GM23338 (cell line): ENCODE measurements at regions not wholly inside any gene's neighbourhood (a gene's known extent, or its start where the extent isn't known, plus 50 kb on each side); places are given as distances from the start of the nearest gene placed in this dataset.

Experiments used
- ATAC-seq: fragments of 200-7000 bp; cut with Tn5 transposase; 3 replicates; pipeline ENCODE4 v1.9.1; 2020
- DNase-seq: peaks from one replicate; pipeline ENCODE4 v3.0.0-alpha.2; 2015; ENCODE audit warnings: low spot score
- H2AFZ ChIP-seq: fragments of 200-600 bp; sonication (generic); 2 replicates; pipeline ENCODE4 v1.8.0; 2016; ENCODE audit warnings: antibody characterized with exemption, mild to moderate bottlenecking, moderate library complexity
- H3F3A ChIP-seq: fragments of 200-600 bp; sonication (generic); replicated peaks from 2 replicates; pipeline ENCODE4 v1.8.0; 2017; ENCODE audit warnings: antibody characterized with exemption, mixed run types, low read depth
- H3K27ac ChIP-seq: fragments of 200-600 bp; sonication (generic); 2 replicates; pipeline ENCODE4 v1.6.1; 2016; ENCODE audit warnings: low read depth
- H3K27me3 ChIP-seq: fragments of 200-600 bp; sonication (generic); 2 replicates; pipeline ENCODE4 v1.8.0; 2016; ENCODE audit warnings: mild to moderate bottlenecking, mixed run types, moderate library complexity; ENCODE audit not compliant: insufficient read depth
- H3K36me3 ChIP-seq: fragments of 200-600 bp; sonication (generic); 2 replicates; pipeline ENCODE4 v1.8.0; 2016; ENCODE audit warnings: mild to moderate bottlenecking; ENCODE audit not compliant: insufficient read depth
- H3K4me1 ChIP-seq: fragments of 200-600 bp; sonication (generic); 2 replicates; pipeline ENCODE4 v1.8.0; 2016; ENCODE audit warnings: mild to moderate bottlenecking, moderate library complexity; ENCODE audit not compliant: insufficient read depth
- H3K4me2 ChIP-seq: fragments of 200-600 bp; sonication (generic); 2 replicates; pipeline ENCODE4 v1.7.1; 2017; ENCODE audit warnings: mixed run types
- H3K4me3 ChIP-seq: fragments of 200-600 bp; sonication (generic); 2 replicates; pipeline ENCODE4 v1.6.1; 2016; ENCODE audit warnings: mixed run types
- H3K79me2 ChIP-seq: fragments of 200-600 bp; sonication (generic); replicated peaks from 2 replicates; pipeline ENCODE4 v1.8.0; 2017; ENCODE audit warnings: mild to moderate bottlenecking; ENCODE audit not compliant: insufficient read depth
- H3K9me2 ChIP-seq: fragments of 200-600 bp; sonication (generic); 2 replicates; pipeline ENCODE4 v1.8.0; 2017; ENCODE audit not compliant: insufficient read depth
- H4K20me1 ChIP-seq: fragments of 200-600 bp; sonication (generic); replicated peaks from 2 replicates; pipeline ENCODE4 v1.8.0; 2017; ENCODE audit warnings: mild to moderate bottlenecking; ENCODE audit not compliant: insufficient read depth
- H3K27ac Mint-ChIP-seq: 2 replicates; pipeline ENCODE4 v1.8.0; 2020; ENCODE audit warnings: inconsistent platforms, mild to moderate bottlenecking, moderate library complexity, mixed read lengths
- H3K27me3 Mint-ChIP-seq: 3 replicates; pipeline ENCODE4 v1.8.0; 2022; ENCODE audit warnings: low read depth, mild to moderate bottlenecking, moderate library complexity, mixed read lengths, inconsistent platforms; ENCODE audit not compliant: insufficient read depth, poor library complexity
- H3K36me3 Mint-ChIP-seq: 3 replicates; pipeline ENCODE4 v1.8.0; 2021; ENCODE audit warnings: low read depth, mild to moderate bottlenecking, inconsistent platforms, moderate library complexity, mixed read lengths
- H3K4me1 Mint-ChIP-seq: 3 replicates; pipeline ENCODE4 v1.8.0; 2020; ENCODE audit warnings: mild to moderate bottlenecking, inconsistent platforms, mixed read lengths
- H3K4me3 Mint-ChIP-seq: 3 replicates; pipeline ENCODE4 v1.8.0; 2021; ENCODE audit warnings: moderate library complexity, mild to moderate bottlenecking, inconsistent platforms, mixed read lengths
- H3K9me3 Mint-ChIP-seq: 3 replicates; pipeline ENCODE4 v1.8.0; 2020; ENCODE audit warnings: moderate library complexity, mild to moderate bottlenecking, inconsistent platforms, mixed read lengths
- EZH2 ChIP-seq: fragments of 200-600 bp; sonication (generic); IDR thresholded peaks from one replicate; pipeline ENCODE4 v1.8.0; 2017; ENCODE audit warnings: antibody characterized with exemption, mild to moderate bottlenecking, low read depth; ENCODE audit not compliant: unreplicated experiment
- JUNB ChIP-seq: IDR thresholded peaks from one replicate; pipeline ENCODE4 v1.6.1; 2016; ENCODE audit warnings: antibody characterized with exemption; ENCODE audit not compliant: unreplicated experiment
- NANOG ChIP-seq: IDR thresholded peaks from 2 replicates; pipeline ENCODE4 v1.6.1; 2016; ENCODE audit warnings: antibody characterized with exemption, borderline replicate concordance
- POLR2AphosphoS5 ChIP-seq: IDR thresholded peaks from 2 replicates; pipeline ENCODE4 v1.6.1; 2016; ENCODE audit warnings: antibody characterized with exemption, low read depth
- STAT1 ChIP-seq: IDR thresholded peaks from one replicate; pipeline ENCODE4 v1.6.1; 2016; ENCODE audit warnings: antibody characterized with exemption; ENCODE audit not compliant: unreplicated experiment
- ZNF114 ChIP-seq: fragments of 250-450 bp; sonication (Bioruptor Pico); IDR thresholded peaks from 2 replicates; pipeline ENCODE4 v1.5.0; 2020; ENCODE audit warnings: mild to moderate bottlenecking, moderate library complexity
- ZNF331 ChIP-seq: fragments of 250-450 bp; sonication (Bioruptor Pico); IDR thresholded peaks from 2 replicates; pipeline ENCODE4 v1.5.0; 2020; ENCODE audit warnings: low read depth, mild to moderate bottlenecking, moderate library complexity
- TF ChIP-seq, protein P1 (sequence below): IDR thresholded peaks from one replicate; pipeline ENCODE4 v1.6.1; 2018; ENCODE audit warnings: antibody characterized with exemption; ENCODE audit not compliant: unreplicated experiment
- TF ChIP-seq, protein P2 (sequence below), 2 experiments: fragments of 200-600 bp in 1 of 2; sonication (generic) in 1 of 2; conservative IDR thresholded peaks; 2 replicates each; pipeline versions ENCODE4 v1.5.1 to v1.6.1; 2016 to 2017; ENCODE audit warnings: antibody characterized with exemption in 2 of 2, low read depth in 2 of 2, mild to moderate bottlenecking in 2 of 2, moderate library complexity in 1 of 2
- TF ChIP-seq, protein P3 (sequence below): IDR thresholded peaks from 2 replicates; pipeline ENCODE4 v1.6.1; 2016; ENCODE audit warnings: antibody characterized with exemption

DNA sequence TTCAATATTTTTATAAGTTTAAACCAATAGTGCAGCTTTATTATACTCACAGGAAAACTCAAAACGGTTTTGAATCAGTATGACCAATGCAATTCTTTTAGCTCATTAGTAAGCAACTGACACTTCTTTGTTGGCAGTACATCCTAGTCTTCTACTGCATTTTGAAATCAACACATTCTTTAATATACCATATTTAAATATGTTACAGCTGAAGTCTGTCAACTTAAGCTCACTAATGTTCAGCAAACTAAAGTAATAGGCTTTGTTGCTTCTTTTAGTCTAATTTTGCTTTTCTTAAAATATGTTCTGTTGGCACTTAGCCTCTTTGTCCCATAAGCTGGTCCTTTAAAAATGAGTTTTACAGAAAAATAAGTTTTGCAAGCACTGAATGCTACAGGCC lies 55.4 kb upstream of the CCBE1 start (continued):
- TF ChIP-seq, protein P1, sequence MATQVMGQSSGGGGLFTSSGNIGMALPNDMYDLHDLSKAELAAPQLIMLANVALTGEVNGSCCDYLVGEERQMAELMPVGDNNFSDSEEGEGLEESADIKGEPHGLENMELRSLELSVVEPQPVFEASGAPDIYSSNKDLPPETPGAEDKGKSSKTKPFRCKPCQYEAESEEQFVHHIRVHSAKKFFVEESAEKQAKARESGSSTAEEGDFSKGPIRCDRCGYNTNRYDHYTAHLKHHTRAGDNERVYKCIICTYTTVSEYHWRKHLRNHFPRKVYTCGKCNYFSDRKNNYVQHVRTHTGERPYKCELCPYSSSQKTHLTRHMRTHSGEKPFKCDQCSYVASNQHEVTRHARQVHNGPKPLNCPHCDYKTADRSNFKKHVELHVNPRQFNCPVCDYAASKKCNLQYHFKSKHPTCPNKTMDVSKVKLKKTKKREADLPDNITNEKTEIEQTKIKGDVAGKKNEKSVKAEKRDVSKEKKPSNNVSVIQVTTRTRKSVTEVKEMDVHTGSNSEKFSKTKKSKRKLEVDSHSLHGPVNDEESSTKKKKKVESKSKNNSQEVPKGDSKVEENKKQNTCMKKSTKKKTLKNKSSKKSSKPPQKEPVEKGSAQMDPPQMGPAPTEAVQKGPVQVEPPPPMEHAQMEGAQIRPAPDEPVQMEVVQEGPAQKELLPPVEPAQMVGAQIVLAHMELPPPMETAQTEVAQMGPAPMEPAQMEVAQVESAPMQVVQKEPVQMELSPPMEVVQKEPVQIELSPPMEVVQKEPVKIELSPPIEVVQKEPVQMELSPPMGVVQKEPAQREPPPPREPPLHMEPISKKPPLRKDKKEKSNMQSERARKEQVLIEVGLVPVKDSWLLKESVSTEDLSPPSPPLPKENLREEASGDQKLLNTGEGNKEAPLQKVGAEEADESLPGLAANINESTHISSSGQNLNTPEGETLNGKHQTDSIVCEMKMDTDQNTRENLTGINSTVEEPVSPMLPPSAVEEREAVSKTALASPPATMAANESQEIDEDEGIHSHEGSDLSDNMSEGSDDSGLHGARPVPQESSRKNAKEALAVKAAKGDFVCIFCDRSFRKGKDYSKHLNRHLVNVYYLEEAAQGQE, result no peak
- TF ChIP-seq ZNF331 (CRISPR knock-in tag) (no peak), JUNB (no peak), ZNF114 (no peak), NANOG (no peak)

- Mint-ChIP-seq H3K27ac (no peak overlapping the region), H3K27me3 (no peaks in the 10 kb centered on the region), H3K4me3 (no peak overlapping the region), H3K36me3 (no peaks in the 10 kb centered on the region), H3K9me3 (no peaks in the 10 kb centered on the region; the same call in 2 of the 3 replicates), H3K4me1 (0 out of 3 replicates have a peak, but pooled peaks cover 2% of the 10 kb centered on the region)
- Histone ChIP-seq H3K4me3 (no peak overlapping the region), H4K20me1 (no peaks in the 10 kb centered on the region), H2AFZ (no peak overlapping the region), H3F3A (no peaks in the 10 kb centered on the region), H3K36me3 (no peaks in the 10 kb centered on the region), H3K9me2 (no peaks in the 10 kb centered on the region; the same call in 1 of the 2 replicates), H3K4me2 (no peak overlapping the region), H3K27me3 (no peaks in the 10 kb centered on the region), H3K79me2 (no peaks in the 10 kb centered on the region), H3K4me1 (no peaks in the 10 kb centered on the region), H3K27ac (no peak overlapping the region)
- no peak for TF ChIP-seq STAT1
- TF ChIP-seq EZH2, result no peak
- TF ChIP-seq ZNF331 (CRISPR knock-in tag), result no peak
- ATAC-seq (no peak), DNase-seq (no peak)
Observed at GRCh38 chr18:59751186-59751585, 54.0 kb upstream of the CCBE1 start.

GRCh38 chr18:59748628-59749360 lies 51.6 kb upstream of the CCBE1 start:
- H3K4me1 ChIP-seq, result no peaks in the 10 kb centered on the region
- H2AFZ ChIP-seq, result no peak overlapping the region
- no peak overlapping the region for H3K4me2 ChIP-seq
- no peak for ATAC-seq
- H3K4me3 Mint-ChIP-seq, result no peak overlapping the region
- no peaks in the 10 kb centered on the region for H4K20me1 ChIP-seq
- no peaks in the 10 kb centered on the region; the same call in 1 of the 2 replicates for H3K9me2 ChIP-seq
- H3K4me3 ChIP-seq, result no peak overlapping the region
- no peak overlapping the region for H3K27ac ChIP-seq
- H3K4me1 Mint-ChIP-seq, result no peaks in the 10 kb centered on the region
- DNase-seq, result no peak
- H3K27ac Mint-ChIP-seq, result peak overlapping the region; percentile 12; the same call in 1 of the 2 replicates
- H3K79me2 ChIP-seq, result no peaks in the 10 kb centered on the region
- H3K36me3 Mint-ChIP-seq, result no peaks in the 10 kb centered on the region
- H3F3A ChIP-seq, result no peaks in the 10 kb centered on the region
- H3K36me3 ChIP-seq, result no peaks in the 10 kb centered on the region
- no peaks in the 10 kb centered on the region for H3K27me3 ChIP-seq
- no peaks in the 10 kb centered on the region for H3K27me3 Mint-ChIP-seq
- no peaks in the 10 kb centered on the region; the same call in 2 of the 3 replicates for H3K9me3 Mint-ChIP-seq
- TF ChIP-seq NANOG (no peak), ZNF331 (CRISPR knock-in tag) (no peak), JUNB (no peak), POLR2AphosphoS5 (no peak), ZNF114 (no peak)
- TF ChIP-seq, protein P2, sequence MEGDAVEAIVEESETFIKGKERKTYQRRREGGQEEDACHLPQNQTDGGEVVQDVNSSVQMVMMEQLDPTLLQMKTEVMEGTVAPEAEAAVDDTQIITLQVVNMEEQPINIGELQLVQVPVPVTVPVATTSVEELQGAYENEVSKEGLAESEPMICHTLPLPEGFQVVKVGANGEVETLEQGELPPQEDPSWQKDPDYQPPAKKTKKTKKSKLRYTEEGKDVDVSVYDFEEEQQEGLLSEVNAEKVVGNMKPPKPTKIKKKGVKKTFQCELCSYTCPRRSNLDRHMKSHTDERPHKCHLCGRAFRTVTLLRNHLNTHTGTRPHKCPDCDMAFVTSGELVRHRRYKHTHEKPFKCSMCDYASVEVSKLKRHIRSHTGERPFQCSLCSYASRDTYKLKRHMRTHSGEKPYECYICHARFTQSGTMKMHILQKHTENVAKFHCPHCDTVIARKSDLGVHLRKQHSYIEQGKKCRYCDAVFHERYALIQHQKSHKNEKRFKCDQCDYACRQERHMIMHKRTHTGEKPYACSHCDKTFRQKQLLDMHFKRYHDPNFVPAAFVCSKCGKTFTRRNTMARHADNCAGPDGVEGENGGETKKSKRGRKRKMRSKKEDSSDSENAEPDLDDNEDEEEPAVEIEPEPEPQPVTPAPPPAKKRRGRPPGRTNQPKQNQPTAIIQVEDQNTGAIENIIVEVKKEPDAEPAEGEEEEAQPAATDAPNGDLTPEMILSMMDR (conservative IDR thresholded peaks at IDR 0.05; ENCODE audit: low read depth in 2 of 2), result no peak
- TF ChIP-seq, protein P3, sequence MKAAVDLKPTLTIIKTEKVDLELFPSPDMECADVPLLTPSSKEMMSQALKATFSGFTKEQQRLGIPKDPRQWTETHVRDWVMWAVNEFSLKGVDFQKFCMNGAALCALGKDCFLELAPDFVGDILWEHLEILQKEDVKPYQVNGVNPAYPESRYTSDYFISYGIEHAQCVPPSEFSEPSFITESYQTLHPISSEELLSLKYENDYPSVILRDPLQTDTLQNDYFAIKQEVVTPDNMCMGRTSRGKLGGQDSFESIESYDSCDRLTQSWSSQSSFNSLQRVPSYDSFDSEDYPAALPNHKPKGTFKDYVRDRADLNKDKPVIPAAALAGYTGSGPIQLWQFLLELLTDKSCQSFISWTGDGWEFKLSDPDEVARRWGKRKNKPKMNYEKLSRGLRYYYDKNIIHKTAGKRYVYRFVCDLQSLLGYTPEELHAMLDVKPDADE, result no peak
- TF ChIP-seq, protein P1, result no peak
